GM12874 (cell line): ENCODE measurements at regions not wholly inside any gene's neighbourhood (a gene's known extent, or its start where the extent isn't known, plus 50 kb on each side); places are given as distances from the start of the nearest gene placed in this dataset.

Experiments used
- CTCF ChIP-seq: IDR thresholded peaks from 2 replicates; pipeline ENCODE4 v1.5.1; 2011; ENCODE audit warnings: low read depth, mild to moderate bottlenecking, control low read depth, low read length, moderate library complexity; ENCODE audit not compliant: insufficient read depth

- TF ChIP-seq CTCF, result no peak
Observed at GRCh38 chr5:89270901-89271300, 387.9 kb upstream of the MEF2C start.

GRCh38 chr5:89269721-89270120, 386.7 kb upstream of the MEF2C start:
- no peak for TF ChIP-seq CTCF

DNA sequence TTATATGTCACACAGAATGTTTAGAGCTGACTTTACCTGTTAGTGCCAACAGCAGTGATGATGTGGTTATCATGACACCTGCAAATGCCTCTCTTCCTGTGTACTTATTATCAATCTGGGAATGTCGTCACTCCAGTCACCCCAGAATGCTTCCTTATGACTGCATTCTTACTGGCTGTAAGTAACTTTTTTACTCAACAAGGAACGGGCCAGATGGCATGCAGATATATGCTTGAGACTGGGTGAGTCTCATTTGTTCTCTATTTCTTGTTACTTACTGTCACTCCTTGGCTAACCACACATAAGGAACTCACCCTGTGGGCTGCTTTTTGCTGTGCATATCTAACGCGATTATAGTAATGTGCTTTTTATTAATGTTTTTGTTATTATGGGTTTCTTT, 385.5 kb upstream of the MEF2C start:
- no peak for TF ChIP-seq CTCF

- TF ChIP-seq CTCF, result no peak
Observed at GRCh38 chr5:89267788-89268187, 384.8 kb upstream of the MEF2C start.

GRCh38 chr5:89265511-89266179, 382.7 kb upstream of the MEF2C start:
- TF ChIP-seq CTCF, result no peak

GRCh38 chr5:89263846-89264245, 380.9 kb upstream of the MEF2C start:
- TF ChIP-seq CTCF, result 0 out of 2 replicates have a peak, but pooled peaks have one; percentile 6

GRCh38 chr5:89262030-89262429, 379.0 kb upstream of the MEF2C start:
- TF ChIP-seq CTCF, result no peak
